HG02884 (cell line): ENCODE measurements at regions not wholly inside any gene's neighbourhood (a gene's known extent, or its start where the extent isn't known, plus 50 kb on each side); places are given as distances from the start of the nearest gene placed in this dataset.
"Not testable (repeated sequence)": the region's sequence is repeated elsewhere in the genome, so short reads cannot be mapped to it uniquely, and the experiment has no call there.

Source experiments
- ATAC-seq: cut with Tn5 transposase; IDR thresholded peaks from one replicate; pipeline ENCODE4 v1.9.1; 2021; ENCODE audit warnings: mild to moderate bottlenecking, moderate library complexity; ENCODE audit not compliant: unreplicated experiment

DNA sequence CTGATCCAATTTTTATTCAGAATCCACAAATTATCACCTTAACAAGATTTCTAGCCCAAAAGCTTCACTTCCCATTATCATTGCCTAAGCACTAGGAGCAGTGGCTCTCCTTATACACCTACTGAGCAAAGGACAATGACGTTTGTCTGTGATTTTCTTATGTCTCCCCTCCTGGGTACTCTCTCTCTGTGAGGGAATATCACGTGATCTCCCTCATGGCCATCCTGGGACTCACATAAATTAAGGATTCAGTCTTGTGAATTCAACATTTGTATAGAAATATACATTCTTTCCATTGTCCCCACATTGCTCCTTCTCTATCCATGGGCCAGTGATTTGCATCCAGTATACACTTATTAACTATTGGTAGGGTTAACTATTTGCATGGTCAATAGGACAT lies 476.5 kb downstream of the PLK2 start:
- no peak for ATAC-seq

DNA sequence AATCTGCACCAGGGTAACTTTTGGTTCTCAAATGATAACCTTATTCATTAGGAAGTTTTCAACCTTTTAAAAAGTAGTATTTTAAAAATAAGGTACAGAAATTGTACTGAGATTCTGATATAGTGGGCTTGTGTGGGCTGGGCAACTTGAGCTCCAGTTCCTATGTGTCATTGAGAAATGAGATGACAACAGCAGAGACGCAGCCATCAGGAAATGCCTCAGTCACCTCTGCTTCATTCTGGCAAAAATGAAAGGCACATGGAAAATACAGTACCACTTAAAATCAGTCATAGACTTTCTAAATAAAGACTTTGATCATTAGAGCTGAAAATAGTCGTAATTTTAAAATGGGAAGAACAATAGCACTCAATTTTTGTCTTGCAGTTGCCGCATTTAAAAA lies 480.2 kb downstream of the PLK2 start:
- ATAC-seq: no peak

DNA sequence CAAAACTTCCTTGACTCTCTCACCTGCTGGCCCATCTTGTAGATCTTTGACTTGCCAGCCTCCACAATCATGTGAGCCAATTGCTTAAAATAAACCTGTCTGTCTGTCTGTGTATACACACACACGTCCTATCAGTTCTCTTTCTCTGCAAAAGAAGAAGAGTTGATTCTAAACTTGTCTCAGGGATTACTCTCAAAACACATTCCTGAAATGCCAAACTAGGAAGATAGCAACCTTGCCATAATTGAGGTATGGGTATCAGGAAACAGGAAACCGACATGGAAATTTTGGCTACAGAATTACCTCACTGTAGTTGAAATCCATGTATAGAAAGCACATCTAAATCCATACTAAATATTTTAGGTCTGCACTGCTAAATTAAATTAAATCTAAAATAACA lies 483.4 kb downstream of the PLK2 start:
- no peak for ATAC-seq

DNA sequence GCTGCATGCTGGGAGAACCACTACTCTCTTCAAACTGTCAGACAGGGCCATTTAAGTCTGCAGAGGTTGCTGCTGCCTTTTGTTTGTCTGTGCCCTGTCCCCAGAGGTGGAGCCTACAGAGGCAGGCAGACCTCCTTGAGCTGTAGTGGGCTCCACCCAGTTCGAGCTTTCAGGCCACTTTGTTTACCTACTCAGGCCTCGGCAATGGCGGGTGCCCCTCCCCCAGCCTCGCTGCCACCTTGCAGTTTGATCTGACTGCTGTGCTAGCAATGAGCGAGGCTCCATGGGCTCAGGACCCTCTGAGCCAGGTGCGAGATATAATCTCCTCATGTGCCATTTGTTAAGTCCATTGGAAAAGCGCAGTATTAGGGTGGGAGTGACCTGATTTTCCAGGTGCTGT lies 487.8 kb downstream of the PLK2 start:
- ATAC-seq: not testable (repeated sequence)

DNA sequence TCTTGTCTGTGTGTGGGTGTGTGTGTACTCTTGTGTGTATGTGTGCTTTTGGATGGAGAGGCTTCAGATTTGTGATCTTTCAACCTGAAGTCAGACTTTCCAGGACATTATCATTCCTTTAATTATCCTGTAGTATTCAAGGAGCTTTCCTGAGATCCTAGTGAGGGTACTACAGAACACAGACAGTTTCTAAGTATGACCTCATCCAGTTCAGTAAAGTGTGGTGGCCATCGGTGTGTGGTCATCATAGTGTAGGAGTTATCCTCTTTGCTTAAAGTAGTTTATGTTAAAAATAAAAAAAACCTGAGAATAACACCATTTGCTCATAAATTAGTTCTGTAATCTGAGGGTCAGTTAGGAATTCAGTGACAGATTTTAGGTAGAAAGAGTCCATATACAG lies 478.0 kb upstream of the ACTBL2 start:
- no peak for ATAC-seq

DNA sequence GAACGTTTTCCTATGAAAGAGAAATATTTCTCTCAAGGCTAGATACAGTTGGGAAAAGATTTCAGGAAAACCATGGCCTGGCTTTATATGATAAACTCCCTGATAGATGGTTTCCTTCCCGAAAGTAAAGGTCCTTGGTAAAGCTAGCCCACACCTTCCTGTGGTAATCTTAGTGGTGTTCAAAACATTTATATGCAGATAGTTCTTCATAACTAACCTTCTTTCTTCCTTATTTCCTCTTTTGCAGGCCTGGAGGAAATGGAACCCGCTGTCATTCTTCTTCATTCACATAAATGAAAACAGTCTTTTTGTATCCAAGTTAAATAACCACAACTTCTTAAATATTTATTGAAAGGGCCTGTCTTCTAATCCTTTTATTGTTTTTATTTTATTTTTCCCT lies 474.0 kb upstream of the ACTBL2 start:
- ATAC-seq: no peak

DNA sequence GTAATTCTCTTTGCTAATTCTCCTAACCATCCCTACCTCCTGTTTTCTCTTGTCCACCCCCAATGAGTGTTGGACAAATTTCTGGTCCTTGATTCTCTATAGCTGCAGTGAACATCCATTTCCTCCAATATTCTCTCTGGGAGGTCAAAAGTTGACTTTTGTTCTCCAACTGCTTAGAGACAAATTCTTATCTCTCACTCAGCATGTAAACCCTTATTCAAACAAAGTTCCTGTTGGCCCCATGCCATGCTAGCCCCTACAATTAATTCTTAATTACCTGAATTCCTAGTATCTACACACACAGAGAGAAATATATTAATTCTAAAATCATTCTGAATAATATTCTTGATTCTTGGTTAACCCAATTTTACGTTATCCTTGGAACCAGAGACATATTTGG lies 472.9 kb upstream of the ACTBL2 start:
- ATAC-seq: no peak

DNA sequence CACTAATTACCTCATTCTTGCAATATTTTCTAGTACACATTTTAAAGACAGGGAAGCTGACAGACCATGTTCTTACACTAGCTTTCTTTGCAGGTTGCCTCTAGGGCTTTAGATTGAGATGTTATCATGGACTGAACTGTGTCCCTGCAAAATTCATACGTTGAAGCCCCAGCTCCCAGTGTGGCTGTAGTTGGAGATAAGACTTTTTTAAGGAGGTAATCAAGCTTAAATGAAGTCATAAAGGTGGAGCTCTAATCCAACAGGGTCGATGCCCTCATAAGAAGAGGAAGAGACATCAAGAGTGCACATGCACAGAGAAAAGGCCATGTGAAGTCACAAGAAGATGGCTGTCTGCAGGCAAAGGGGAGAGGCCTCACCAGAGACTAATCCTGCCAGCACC lies 471.2 kb upstream of the ACTBL2 start:
- ATAC-seq: no peak

DNA sequence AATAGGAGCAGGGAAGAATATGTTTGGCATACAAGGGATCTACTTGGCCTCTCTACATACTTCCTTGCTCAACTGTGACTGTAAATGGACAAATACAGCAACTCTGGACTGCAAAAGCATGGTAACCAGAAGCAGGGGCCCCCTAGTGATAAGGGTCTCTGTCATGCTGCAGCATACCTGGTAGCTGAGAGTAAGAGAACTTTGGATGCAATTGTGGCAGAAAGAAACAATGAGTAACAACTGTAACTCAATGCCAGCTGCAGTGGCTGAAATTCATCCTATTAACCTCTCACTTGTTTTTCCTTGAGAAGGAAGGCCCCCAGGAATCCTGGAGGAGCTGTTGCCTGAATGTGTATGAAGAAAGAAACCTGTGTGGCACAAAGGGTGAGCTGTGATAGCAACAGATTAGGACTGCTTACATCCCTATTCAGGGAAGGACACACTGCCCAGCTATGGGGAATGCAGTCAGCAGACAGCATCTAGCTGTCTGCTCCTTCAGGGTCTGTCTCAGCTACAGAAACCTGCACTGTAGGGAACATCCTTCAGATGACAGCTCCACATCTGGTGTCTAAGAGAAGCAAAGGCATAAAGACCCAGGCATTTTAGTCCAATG lies 468.1 kb upstream of the ACTBL2 start:
- ATAC-seq: no peak

DNA sequence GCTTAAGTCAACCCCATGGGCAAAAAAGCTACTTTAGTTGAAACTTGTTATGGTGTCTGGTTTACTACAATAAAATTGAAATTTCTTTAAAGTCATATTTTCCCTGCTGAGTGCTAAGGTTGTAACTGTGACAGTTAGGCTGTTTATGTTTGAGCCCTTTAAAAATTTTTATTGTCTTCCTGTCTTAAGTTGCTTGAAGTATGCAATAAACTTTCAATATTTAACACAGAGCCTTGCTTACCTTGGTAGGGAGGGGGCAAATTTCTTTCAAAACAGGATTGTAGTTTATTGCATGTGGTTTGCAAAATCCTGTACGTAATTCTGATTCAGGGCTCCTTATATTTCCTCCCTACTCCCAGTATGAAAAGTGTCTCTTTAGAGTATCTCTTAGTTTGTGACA lies 465.5 kb upstream of the ACTBL2 start:
- ATAC-seq: no peak

DNA sequence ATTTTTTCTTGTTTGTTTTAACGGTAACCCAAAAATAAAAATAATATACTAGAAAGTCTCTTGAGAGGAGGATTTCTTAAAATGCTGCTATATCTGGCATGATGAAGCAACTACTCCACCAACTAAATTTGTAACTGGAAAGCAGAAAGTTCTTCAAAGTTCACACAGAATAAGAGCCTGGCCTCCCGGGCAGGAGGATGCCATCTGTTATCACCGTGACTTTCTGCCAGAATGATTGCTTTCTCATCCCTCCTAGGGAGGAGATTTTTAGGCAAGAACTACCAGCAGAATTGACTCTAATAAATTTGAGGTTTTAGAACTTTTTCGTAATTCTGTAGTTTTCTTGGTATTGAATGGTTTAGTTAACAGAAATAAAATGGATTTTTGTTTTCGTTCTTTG lies 464.6 kb upstream of the ACTBL2 start:
- ATAC-seq: no peak

DNA sequence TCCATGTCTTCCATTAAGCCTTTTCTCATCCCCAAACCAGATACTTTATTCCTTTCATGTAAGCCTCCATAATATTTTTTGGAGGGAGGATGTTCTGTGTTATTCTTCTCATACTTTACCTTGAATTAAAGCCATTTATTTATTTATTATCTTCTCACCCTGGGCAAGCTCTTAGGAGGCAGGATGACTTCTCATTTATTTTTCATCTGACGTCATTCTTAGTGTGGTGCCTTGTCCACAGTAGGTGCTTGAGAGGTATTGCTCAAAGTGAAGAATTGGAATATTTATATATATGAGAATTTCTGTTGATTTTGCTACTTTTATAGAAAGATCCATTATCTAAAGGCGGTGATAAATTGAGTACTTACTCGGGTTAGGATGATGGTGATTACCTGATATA lies 458.3 kb upstream of the ACTBL2 start:
- ATAC-seq: no peak

DNA sequence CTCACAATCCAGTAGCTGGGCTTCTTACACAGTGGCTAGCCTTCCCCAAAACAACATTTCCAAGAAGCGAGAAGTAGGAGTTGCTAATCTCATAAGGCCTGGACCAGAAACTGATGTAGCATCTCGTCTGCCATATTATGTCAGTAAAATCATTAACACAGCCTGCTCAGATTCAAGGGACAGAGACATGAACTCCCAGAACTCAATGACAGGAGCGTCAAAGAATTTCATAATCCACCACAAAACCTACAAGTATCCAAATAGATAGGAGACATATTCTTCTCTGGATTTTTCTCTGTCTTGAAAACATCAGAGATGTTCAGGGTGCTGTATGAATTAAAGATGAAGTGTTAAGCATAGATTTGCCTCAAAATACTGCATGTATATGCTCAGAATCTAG lies 457.6 kb upstream of the ACTBL2 start:
- no peak for ATAC-seq

DNA sequence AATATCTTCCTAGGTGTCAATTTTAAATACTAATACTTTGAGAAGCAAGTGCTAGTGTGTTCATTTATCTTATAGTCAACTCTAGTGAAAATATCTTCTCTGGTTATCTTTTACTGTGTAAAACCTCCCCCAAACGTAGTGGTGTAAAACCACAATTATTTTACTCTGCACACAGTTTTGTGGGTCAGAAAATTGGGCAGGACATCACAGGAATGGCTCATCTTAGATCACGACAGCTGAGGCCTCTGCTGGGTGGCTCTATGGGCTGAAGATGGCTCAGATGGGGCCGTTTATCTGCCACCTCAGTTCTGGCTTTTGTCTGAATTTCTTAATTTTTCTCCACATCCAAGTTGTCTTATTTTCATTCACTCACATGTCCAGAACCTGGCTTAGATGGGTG lies 457.2 kb upstream of the ACTBL2 start:
- ATAC-seq: no peak

DNA sequence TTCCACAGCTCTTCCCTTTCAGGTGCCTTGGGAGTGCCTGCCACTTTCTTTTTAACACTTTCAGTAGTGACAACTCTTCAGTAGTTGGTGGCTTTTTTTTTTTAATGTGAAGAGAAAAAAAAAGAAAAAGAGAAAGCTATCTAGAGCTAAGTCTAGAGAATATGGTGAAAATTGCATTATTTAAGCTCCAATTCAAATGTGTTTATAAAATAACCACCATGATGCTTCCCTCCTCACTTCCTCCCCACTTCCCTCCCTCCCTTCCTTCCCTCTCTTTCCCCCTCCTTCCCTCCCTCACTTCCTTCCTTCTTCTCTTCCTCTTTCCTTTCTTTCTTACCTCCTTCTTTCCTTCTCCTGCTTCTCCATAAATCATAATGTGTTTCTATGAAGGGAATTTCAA lies 456.7 kb upstream of the ACTBL2 start:
- ATAC-seq: no peak

DNA sequence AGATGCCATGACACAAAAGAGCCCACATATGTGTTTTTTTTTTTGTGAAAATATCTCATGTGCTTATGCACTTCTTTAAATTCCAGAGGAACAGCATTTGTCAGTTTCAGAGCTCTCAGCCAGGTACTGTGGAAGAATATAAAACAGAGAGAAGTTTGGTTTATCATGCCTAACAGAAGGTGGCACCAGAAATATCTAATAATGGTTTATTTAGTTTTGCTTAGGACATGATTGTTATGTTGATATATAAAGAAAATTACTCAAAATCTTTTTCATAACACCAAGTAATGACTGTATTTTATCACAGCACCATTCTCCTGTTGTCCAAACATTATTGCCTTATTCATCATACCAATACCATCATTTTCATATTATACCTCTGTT lies 455.6 kb upstream of the ACTBL2 start:
- ATAC-seq: no peak

DNA sequence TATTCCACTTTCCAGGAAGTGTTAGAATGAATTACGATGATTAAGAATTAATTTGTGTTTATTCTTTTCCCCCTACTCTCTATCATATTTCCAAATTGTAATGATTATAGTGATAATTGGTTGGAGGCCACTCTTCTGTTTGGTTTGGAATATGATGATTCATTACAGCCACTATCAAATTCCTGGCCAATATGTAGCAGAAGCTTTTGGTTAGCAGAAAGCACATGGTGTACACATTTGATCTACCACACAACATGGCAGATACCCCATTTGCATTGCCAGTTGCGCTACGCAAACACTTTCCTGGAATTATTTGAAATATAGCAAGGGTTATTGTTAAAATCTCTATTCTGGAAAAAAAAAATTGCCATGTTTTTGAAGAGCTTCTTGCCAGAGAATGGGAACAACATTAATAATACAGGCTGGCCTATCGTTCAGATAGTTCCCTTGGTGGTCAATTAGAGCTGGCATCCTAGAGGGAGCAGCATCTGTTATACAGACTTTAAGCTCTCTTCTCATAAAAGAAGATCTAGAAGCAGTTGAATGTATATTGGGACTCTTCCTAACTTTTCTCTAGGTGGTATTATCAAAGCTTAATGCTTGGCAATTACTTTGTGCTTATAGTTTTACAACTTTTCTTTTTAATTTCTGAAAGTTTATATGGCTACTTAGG lies 455.0 kb upstream of the ACTBL2 start:
- ATAC-seq: no peak

DNA sequence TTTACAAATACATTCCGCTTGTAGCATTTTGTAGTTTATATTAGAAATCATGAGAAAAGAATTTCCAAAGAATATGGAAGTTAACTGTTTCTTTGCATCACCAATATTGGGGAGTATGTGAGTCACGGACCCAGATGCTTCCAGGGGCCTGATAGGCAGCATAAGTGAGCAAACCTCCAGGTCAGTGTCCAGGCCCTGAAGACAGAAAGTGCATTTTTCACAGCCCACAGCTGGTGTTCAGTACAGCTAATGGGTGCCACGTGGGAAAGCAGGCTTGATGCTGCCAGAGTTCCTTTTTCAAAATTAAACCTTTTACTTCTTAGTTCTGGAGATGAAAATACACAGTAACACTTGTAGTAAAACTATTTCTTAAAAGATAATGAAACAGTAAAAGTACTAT lies 454.4 kb upstream of the ACTBL2 start:
- no peak for ATAC-seq

DNA sequence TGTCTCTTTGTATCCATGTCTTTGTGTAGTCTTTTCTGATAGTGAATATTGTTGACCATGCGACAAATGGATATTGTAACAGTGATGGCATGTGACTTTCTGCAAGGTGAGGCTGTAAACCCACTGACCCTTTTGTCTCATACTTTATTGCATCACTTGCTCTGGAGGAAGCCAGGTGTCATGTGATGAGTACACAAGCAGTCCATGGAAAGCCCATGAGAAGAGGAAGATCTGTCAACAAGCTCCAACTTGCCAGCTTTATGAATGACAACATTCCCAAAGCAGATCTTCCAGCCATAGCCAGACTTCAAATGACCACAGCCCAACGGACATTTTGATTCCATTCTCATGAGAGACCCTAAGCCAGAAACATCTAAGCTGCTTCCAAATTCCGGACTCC lies 450.1 kb upstream of the ACTBL2 start:
- ATAC-seq: no peak

DNA sequence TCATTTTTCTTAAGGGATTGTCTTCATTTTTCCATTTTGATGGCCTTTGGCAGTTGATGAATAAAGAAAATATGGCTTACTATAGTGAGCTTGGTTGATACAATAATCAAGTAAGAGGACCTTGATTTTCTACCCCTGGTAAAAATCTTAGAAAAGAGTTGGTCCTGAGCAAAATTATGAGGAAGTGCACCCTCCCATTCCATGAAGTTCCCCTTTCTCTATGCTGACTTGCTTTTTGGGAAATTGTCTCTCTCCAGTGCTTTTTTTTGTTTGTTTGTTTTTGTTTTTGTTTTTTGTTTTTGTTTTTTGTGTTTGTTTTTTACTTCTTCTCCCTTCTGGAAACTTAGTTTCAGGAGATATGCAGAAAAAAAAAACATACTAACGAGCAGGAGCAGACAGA lies 449.2 kb upstream of the ACTBL2 start:
- no peak for ATAC-seq

DNA sequence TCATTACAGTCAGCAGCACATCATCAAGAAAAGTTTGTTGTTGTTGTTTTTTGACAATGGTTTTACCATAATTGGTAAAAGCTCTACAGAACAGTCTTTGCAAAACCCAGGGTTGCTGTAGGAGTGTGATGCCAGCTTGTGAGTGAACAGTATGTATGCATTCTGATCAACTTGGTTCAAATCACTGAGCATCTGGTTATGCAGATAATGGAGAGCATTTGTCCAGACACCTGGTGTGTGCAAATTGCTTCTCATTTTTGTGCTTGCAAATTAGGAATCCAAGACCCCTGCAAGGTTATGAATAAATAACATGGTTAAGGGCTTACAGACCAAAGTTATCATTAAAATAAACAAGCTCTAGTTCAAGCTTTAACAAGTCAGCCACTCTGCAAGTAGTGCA lies 448.7 kb upstream of the ACTBL2 start:
- no peak for ATAC-seq

DNA sequence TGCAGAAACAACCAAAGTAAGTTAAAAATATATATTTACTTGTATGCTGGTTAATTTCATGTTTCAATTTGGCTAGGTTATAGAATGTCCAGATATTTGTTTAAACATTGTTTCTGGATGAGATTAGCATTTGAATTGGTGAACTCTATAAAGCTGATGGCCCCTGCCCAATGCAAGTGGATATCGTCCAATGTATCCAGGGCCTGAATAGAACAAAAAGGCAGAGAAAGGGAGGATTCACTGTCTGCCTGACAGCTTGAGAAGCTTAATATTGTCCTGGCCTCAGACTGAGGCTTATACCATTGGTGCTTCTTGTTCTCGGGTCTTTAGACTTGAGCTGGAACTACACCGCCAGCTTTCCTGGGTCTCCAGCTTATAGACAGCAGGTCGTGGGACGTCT lies 446.7 kb upstream of the ACTBL2 start:
- ATAC-seq: no peak

DNA sequence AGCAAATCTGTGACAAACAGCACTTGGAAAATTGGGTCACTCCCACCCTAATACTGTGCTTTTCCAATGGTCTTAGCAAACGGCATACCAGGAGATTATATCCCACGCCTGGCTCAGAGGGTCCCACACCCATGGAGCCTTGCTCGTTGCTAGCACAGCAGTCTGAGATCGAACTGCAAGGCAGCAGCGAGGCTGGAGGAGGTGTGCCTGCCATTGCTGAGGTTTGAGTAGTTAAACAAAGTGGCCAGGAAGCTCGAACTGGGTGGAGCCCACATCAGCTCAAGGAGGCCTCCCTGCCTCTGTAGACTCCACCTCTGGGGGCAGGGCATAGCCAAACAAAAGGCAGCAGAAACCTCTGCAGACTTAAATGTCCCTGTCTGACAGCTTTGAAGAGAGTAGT lies 440.5 kb upstream of the ACTBL2 start:
- ATAC-seq: not testable (repeated sequence)
